ENCODE measurements at regions not wholly inside any gene's neighbourhood (a gene's known extent, or its start where the extent isn't known, plus 50 kb on each side); places are given as distances from the start of the nearest gene placed in this dataset.

- TF ChIP-seq, protein P1, sequence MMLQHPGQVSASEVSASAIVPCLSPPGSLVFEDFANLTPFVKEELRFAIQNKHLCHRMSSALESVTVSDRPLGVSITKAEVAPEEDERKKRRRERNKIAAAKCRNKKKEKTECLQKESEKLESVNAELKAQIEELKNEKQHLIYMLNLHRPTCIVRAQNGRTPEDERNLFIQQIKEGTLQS (IDR thresholded peaks at IDR 0.05; ENCODE audit: insufficient read depth, low read depth, low read length): no peak
- TF ChIP-seq GABPA (IDR thresholded peaks at IDR 0.05; ENCODE audit: borderline replicate concordance, insufficient read depth, low read length): no peak
- TF ChIP-seq USF2 (IDR thresholded peaks at IDR 0.05; ENCODE audit: low read length): no peak
- no peak for TF ChIP-seq YY1 (IDR thresholded peaks at IDR 0.05; ENCODE audit: low read depth, low read length)
- TF ChIP-seq CTBP2 (IDR thresholded peaks at IDR 0.05; ENCODE audit: borderline replicate concordance, insufficient read depth, insufficient read length, low read length): no peak
- TF ChIP-seq PHF8 (conservative IDR thresholded peaks at IDR 0.05; ENCODE audit: low read depth, low read length): no peak
Observed at GRCh38 chr1:221981461-221981860, 239.6 kb upstream of the DUSP10 start (continued).

Data from H1 (cell line).